GM18868 (cell line): ENCODE measurements at regions not wholly inside any gene's neighbourhood (a gene's known extent, or its start where the extent isn't known, plus 50 kb on each side); places are given as distances from the start of the nearest gene placed in this dataset.
"Not testable (repeated sequence)": the region's sequence is repeated elsewhere in the genome, so short reads cannot be mapped to it uniquely, and the experiment has no call there.

Experiments used
- ATAC-seq: cut with Tn5 transposase; IDR thresholded peaks from one replicate; pipeline ENCODE4 v1.9.1; 2021; ENCODE audit warnings: mild to moderate bottlenecking, moderate library complexity; ENCODE audit not compliant: unreplicated experiment

DNA sequence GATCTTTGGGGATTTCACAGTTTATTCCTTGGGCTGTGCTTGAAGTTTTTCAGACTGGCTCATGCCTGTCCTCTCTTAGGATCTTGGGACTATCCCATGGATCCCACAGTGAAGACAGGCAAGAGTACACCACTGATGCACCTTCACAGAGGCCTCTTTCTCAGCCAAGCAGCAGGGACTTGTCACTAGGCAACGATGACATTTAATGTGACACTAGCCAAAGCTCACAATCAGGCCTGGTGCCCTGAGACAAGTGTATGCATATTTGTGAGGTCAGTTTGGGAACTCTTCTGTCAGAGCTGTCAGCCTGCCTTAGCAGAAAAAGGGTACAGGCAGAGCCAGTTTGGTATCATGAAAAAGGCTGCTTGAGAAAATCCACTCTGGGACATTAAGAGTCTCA, 68.7 kb downstream of the RBMY1F start:
- ATAC-seq, result not testable (repeated sequence)

- not testable (repeated sequence) for ATAC-seq
These were observed 74.6 kb downstream of the RBMY1F start for GRCh38 chrY:22108165-22108564.

GRCh38 chrY:22101547-22101946, 81.2 kb downstream of the RBMY1F start:
- not testable (repeated sequence) for ATAC-seq

DNA sequence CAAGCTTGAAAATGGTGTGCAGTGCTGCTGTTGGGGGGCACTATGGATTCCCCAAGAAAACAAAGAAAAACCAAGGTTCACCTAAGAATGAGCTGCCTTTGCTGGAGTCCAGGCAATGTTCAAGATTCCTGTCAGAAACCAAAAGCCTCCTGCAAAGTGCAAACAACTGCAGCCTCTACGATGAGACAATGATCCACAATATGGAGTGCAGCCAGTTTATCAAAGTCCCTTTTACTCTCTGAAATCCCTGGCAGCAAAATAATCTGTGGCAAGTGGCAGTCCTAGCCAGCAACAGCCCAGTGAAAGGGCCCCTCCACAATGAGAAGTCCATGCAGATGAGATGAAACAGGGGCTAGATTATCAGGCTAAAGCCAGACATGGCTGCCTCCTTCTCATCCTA, 85.4 kb downstream of the RBMY1F start:
- not testable (repeated sequence) for ATAC-seq

- not testable (repeated sequence) for ATAC-seq
These were observed 96.6 kb downstream of the RBMY1F start for GRCh38 chrY:22085975-22086645.

GRCh38 chrY:22072270-22072669, 110.5 kb downstream of the RBMY1F start:
- peak; percentile 61 for ATAC-seq

DNA sequence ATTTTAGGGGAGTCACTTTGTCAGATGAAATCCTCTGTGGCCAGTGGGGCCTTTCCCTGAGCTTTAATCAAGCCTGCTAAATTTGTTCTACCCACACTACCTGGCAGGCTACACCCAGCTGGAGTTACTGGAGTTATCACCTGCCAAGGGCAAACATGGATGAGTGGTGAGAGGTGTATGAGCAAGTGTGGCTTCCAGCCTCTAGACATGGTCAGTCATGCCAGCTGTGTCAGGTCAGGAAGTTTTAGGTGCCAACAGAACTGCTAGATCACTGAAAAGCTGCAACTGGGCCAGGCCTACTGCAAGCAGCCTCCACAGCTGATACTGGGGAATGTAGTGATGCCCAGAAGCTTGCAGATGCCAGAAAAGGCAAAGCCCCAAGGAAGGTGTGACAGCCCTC, 122.6 kb downstream of the RBMY1F start:
- ATAC-seq, result not testable (repeated sequence)

- peak; percentile 94 for ATAC-seq
These were observed 95.2 kb upstream of the RBMY1E start for GRCh38 chrY:22013010-22013409.

DNA sequence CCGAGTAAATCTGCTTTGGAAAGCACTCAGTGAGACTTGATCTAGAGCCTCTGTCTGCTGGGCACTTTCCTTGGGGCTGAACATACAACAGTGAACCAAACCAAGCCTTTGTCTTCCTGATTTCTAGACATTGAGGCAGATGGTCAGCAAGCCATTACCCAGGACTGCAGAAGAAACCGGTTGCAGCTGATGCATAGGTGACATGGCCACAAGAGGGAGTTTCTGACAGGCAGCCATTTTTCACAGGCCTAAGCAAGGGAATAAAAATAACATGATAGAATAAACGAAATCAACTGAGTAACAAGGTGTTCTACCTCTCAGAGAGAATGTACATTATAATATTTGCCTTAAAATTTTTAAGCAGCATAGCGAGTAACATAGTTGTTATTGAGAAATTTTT, 83.3 kb upstream of the RBMY1E start:
- ATAC-seq, result peak; percentile 67

DNA sequence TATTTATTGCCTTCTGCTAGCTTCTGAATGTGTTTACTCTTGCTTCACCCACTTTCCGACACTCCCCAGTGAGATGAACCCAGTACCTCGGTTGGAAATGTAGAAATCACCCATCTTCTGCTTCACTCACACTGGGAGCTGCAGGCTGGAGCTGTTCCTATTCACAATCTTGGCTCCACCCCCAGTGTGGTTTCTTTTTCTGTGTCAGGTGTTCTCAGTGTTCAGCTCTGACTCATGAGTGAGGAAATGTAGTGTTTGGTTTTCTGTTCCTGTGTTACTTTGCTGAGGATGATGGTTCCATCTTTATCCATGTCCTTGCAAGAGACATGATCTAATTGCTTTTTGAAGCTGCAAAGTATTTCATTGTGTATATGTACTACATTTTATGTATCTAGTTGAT, 69.4 kb upstream of the RBMY1E start:
- ATAC-seq, result peak; percentile 100

DNA sequence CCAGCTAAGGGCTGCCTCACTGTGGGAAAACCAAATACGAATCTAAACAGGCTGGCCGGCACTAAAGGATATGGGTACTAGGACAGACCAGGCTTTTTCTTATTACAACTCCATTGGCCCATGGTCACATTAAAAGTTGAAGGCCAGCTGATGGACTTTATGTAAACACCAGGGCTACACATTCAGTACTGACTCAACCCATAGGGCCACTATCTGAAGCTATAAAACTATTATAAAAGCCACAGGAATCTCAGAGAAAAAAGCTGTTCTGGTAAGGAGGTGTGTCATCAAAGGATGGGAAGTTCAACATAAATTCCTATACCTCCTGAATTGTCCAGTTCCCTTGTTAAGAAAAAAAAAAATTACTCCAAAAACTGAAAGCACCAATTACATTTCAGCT, 63.1 kb upstream of the RBMY1E start:
- ATAC-seq, result not testable (repeated sequence)

GRCh38 chrY:21980348-21980747, 62.5 kb upstream of the RBMY1E start:
- ATAC-seq, result not testable (repeated sequence)

DNA sequence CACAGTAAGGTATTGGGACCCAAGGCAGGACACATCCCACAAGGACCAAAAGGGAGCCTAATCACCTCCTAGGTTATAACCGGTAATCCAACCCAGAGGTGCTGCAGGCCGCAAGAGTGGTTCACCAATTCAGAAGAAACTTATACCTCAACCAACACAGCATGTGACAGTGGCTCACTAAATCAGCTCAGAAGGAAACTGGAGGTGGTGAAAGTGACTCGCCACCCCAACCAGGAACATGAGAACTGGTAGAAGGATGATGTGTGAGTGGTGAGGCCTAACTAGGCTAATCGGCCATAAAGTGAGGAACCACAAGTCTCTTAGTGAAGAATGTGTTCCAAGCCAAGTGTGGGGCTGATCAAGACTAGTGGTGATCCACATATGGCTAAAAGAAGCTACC, 61.3 kb upstream of the RBMY1E start:
- not testable (repeated sequence) for ATAC-seq

GRCh38 chrY:21978204-21978603, 60.4 kb upstream of the RBMY1E start:
- ATAC-seq, result peak; percentile 45
